ENCODE measurements at regions not wholly inside any gene's neighbourhood (a gene's known extent, or its start where the extent isn't known, plus 50 kb on each side); places are given as distances from the start of the nearest gene placed in this dataset.

DNA sequence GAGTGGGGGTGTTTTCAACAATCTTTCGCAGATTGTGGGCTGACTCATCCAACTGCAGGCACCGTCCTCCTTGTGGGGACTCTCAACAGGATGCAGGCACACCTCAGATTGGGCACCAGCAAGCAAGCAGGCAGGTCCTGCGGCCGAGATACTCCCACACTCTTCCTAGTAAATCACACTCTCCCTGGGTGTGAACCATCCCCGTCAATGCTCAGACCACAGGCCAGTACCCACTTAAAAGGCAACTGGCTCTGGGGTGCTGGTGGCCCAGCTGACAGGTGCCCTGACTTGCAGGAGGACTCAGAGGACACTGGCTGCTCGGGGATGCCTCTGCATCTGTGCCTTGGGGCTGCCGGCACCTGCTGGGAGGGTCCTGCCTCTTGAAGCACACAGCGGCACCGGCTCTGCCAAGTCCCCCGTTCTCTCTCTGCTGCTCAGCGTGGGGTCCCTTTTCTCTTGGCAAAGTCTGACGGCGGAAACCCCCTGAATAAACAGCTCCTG is 282.5 kb downstream of the CTTN start:
- no peak for FAIRE-seq
- Mint-ChIP-seq H3K4me3 (ENCODE audit: unreplicated experiment) (no peak overlapping the region), H3K4me1 (ENCODE audit: low read depth, unreplicated experiment) (peaks cover 4% of the 10 kb centered on the region), H3K27me3 (ENCODE audit: low read depth, unreplicated experiment) (peaks cover 57% of the 10 kb centered on the region), H3K36me3 (ENCODE audit: low read depth, unreplicated experiment) (peaks cover 4% of the 10 kb centered on the region), H3K27ac (ENCODE audit: unreplicated experiment) (no peak overlapping the region), H3K9me3 (ENCODE audit: unreplicated experiment) (peaks cover 4% of the 10 kb centered on the region)
- no peak overlapping the region for H2AFZ ChIP-seq (ENCODE audit: low read depth, low read length)
- H3K9me3 ChIP-seq (ENCODE audit: insufficient read depth, low read depth, low read length) = no peaks in the 10 kb centered on the region
- no peak overlapping the region for H3K9ac ChIP-seq (ENCODE audit: low read length)
- H3K4me3 ChIP-seq (ENCODE audit: insufficient read depth, low read depth, low read length) = no peak overlapping the region
- no peak for DNase-seq (ENCODE audit: low read depth)
- H3K79me2 ChIP-seq (ENCODE audit: insufficient read depth, low read length) = no peaks in the 10 kb centered on the region
- TF ChIP-seq, protein P1, sequence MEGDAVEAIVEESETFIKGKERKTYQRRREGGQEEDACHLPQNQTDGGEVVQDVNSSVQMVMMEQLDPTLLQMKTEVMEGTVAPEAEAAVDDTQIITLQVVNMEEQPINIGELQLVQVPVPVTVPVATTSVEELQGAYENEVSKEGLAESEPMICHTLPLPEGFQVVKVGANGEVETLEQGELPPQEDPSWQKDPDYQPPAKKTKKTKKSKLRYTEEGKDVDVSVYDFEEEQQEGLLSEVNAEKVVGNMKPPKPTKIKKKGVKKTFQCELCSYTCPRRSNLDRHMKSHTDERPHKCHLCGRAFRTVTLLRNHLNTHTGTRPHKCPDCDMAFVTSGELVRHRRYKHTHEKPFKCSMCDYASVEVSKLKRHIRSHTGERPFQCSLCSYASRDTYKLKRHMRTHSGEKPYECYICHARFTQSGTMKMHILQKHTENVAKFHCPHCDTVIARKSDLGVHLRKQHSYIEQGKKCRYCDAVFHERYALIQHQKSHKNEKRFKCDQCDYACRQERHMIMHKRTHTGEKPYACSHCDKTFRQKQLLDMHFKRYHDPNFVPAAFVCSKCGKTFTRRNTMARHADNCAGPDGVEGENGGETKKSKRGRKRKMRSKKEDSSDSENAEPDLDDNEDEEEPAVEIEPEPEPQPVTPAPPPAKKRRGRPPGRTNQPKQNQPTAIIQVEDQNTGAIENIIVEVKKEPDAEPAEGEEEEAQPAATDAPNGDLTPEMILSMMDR (IDR thresholded peaks at IDR 0.05; ENCODE audit: insufficient read depth, low read depth, low read length) = no peak
- TF ChIP-seq EZH2 (IDR thresholded peaks at IDR 0.05; ENCODE audit: insufficient read depth, low read length) = no peak
- H3K36me3 ChIP-seq (ENCODE audit: insufficient read depth, low read length) = no peaks in the 10 kb centered on the region
- no peaks in the 10 kb centered on the region for H3K4me1 ChIP-seq (ENCODE audit: insufficient read depth, low read length)
- no peaks in the 10 kb centered on the region for H4K20me1 ChIP-seq (ENCODE audit: insufficient read depth, low read length)
- H3K27me3 ChIP-seq (ENCODE audit: insufficient read depth, low read length) = peaks cover 3% of the 10 kb centered on the region
- H3K4me2 ChIP-seq (ENCODE audit: low read length) = no peak overlapping the region
- no peak overlapping the region for H3K27ac ChIP-seq (ENCODE audit: low read depth, low read length)

DNA sequence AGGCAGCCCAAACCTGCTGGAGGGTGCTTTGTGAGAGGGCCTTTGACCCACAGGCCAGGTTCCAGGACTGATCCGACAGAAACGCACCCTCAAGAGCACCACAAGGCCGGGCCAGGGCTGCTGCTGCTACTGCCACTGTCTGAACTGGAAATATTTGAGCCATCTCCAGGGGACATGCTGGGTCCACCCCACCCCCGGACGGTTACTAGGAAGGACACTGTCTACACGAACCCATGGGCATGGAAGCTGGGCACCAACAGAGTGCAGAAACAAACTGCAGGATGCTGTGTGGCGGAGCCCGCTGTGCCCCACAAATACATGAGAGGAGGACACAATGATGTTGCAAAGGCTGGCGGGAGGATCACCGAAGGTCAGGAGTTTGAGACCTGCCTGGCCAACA is 283.7 kb downstream of the CTTN start:
- FAIRE-seq (no peak), DNase-seq (ENCODE audit: low read depth) (no peak)
- Histone ChIP-seq H3K9ac (ENCODE audit: low read length) (no peak overlapping the region), H2AFZ (ENCODE audit: low read depth, low read length) (no peak overlapping the region), H3K27me3 (ENCODE audit: insufficient read depth, low read length) (peaks cover 3% of the 10 kb centered on the region), H3K4me1 (ENCODE audit: insufficient read depth, low read length) (no peaks in the 10 kb centered on the region), H3K36me3 (ENCODE audit: insufficient read depth, low read length) (no peaks in the 10 kb centered on the region), H3K9me3 (ENCODE audit: insufficient read depth, low read depth, low read length) (no peaks in the 10 kb centered on the region), H3K4me3 (ENCODE audit: insufficient read depth, low read depth, low read length) (no peak overlapping the region), H3K79me2 (ENCODE audit: insufficient read depth, low read length) (no peaks in the 10 kb centered on the region), H3K4me2 (ENCODE audit: low read length) (no peak overlapping the region), H3K27ac (ENCODE audit: low read depth, low read length) (no peak overlapping the region), H4K20me1 (ENCODE audit: insufficient read depth, low read length) (no peaks in the 10 kb centered on the region)
- no peaks in the 10 kb centered on the region for H3K4me1 Mint-ChIP-seq (ENCODE audit: low read depth, unreplicated experiment)
- H3K36me3 Mint-ChIP-seq (ENCODE audit: low read depth, unreplicated experiment) = peaks cover 4% of the 10 kb centered on the region
- no peak overlapping the region for H3K4me3 Mint-ChIP-seq (ENCODE audit: unreplicated experiment)
- peaks cover 54% of the 10 kb centered on the region for H3K27me3 Mint-ChIP-seq (ENCODE audit: low read depth, unreplicated experiment)
- no peak overlapping the region for H3K27ac Mint-ChIP-seq (ENCODE audit: unreplicated experiment)
- TF ChIP-seq, protein P1 (IDR thresholded peaks at IDR 0.05; ENCODE audit: insufficient read depth, low read depth, low read length) = no peak
- no peak for TF ChIP-seq EZH2 (IDR thresholded peaks at IDR 0.05; ENCODE audit: insufficient read depth, low read length)
- H3K9me3 Mint-ChIP-seq (ENCODE audit: unreplicated experiment) = peaks cover 4% of the 10 kb centered on the region

DNA sequence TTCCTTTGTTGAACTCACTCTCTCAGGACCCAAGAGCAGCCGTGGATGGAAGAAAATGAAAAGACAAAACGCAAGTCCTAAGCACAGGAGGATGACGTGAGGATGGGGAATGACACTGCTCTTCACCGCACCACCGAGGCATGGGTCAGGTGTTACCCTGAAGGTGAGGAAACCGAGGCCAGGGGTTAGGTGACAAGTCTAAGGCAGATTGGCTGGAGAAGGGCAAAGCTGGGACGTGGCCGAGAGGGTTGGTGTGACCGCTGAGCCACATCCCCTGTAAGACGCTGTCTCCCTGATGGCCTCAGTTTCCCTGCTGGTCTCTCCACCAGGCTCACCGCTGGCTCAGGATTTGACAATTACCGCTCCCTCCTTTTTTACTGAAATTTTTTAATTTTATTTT is 284.4 kb downstream of the CTTN start:
- TF ChIP-seq, protein P1 (IDR thresholded peaks at IDR 0.05; ENCODE audit: insufficient read depth, low read depth, low read length) = no peak
- TF ChIP-seq EZH2 (IDR thresholded peaks at IDR 0.05; ENCODE audit: insufficient read depth, low read length) = no peak
- no peak overlapping the region for H3K27ac Mint-ChIP-seq (ENCODE audit: unreplicated experiment)
- Histone ChIP-seq H3K9ac (ENCODE audit: low read length) (no peak overlapping the region), H4K20me1 (ENCODE audit: insufficient read depth, low read length) (no peaks in the 10 kb centered on the region), H3K9me3 (ENCODE audit: insufficient read depth, low read depth, low read length) (no peaks in the 10 kb centered on the region), H2AFZ (ENCODE audit: low read depth, low read length) (no peak overlapping the region), H3K27me3 (ENCODE audit: insufficient read depth, low read length) (peaks cover 3% of the 10 kb centered on the region), H3K36me3 (ENCODE audit: insufficient read depth, low read length) (no peaks in the 10 kb centered on the region), H3K27ac (ENCODE audit: low read depth, low read length) (no peak overlapping the region), H3K4me1 (ENCODE audit: insufficient read depth, low read length) (no peaks in the 10 kb centered on the region), H3K79me2 (ENCODE audit: insufficient read depth, low read length) (no peaks in the 10 kb centered on the region), H3K4me2 (ENCODE audit: low read length) (no peak overlapping the region), H3K4me3 (ENCODE audit: insufficient read depth, low read depth, low read length) (no peak overlapping the region)
- DNase-seq (ENCODE audit: low read depth) = no peak
- no peak for FAIRE-seq
- peaks cover 49% of the 10 kb centered on the region for H3K27me3 Mint-ChIP-seq (ENCODE audit: low read depth, unreplicated experiment)
- H3K36me3 Mint-ChIP-seq (ENCODE audit: low read depth, unreplicated experiment) = peaks cover 4% of the 10 kb centered on the region
- H3K4me1 Mint-ChIP-seq (ENCODE audit: low read depth, unreplicated experiment) = no peaks in the 10 kb centered on the region
- no peak overlapping the region for H3K4me3 Mint-ChIP-seq (ENCODE audit: unreplicated experiment)
- peaks cover 4% of the 10 kb centered on the region for H3K9me3 Mint-ChIP-seq (ENCODE audit: unreplicated experiment)
